Ishikawa (cell line): ENCODE measurements at regions not wholly inside any gene's neighbourhood (a gene's known extent, or its start where the extent isn't known, plus 50 kb on each side); places are given as distances from the start of the nearest gene placed in this dataset.

Source experiments
- CEBPB ChIP-seq: IDR thresholded peaks from 2 replicates; pipeline ENCODE4 v1.6.1; 2012
- CREB1 ChIP-seq: IDR thresholded peaks from 2 replicates; pipeline ENCODE4 v1.6.1; 2012; ENCODE audit warnings: low read depth
- EGR1 ChIP-seq: IDR thresholded peaks from 2 replicates; pipeline ENCODE4 v1.6.1; 2012
- EP300 ChIP-seq: IDR thresholded peaks from 2 replicates; pipeline ENCODE4 v1.6.1; 2012; ENCODE audit warnings: borderline replicate concordance
- FOXM1 ChIP-seq: IDR thresholded peaks from 2 replicates; pipeline ENCODE4 v1.6.1; 2012; ENCODE audit warnings: low read depth, borderline replicate concordance
- MAX ChIP-seq: IDR thresholded peaks from 2 replicates; pipeline ENCODE4 v1.6.1; 2012
- NFIC ChIP-seq: IDR thresholded peaks from 2 replicates; pipeline ENCODE4 v1.6.1; 2012
- RAD21 ChIP-seq: IDR thresholded peaks from 2 replicates; pipeline ENCODE4 v1.6.1; 2012; ENCODE audit warnings: low read depth
- REST ChIP-seq: IDR thresholded peaks from 2 replicates; pipeline ENCODE4 v1.6.1; 2012; ENCODE audit warnings: low read depth, mild to moderate bottlenecking
- TAF1 ChIP-seq: IDR thresholded peaks from 2 replicates; pipeline ENCODE4 v1.6.1; 2012; ENCODE audit warnings: low read depth, mild to moderate bottlenecking
- TCF12 ChIP-seq: IDR thresholded peaks from 2 replicates; pipeline ENCODE4 v1.6.1; 2012; ENCODE audit warnings: low read depth
- TEAD4 ChIP-seq: IDR thresholded peaks from 2 replicates; pipeline ENCODE4 v1.6.1; 2012
- USF1 ChIP-seq: IDR thresholded peaks from 2 replicates; pipeline ENCODE4 v1.6.1; 2012
- YY1 ChIP-seq: IDR thresholded peaks from 2 replicates; pipeline ENCODE4 v1.6.1; 2012; ENCODE audit warnings: low read depth
- ZBTB7A ChIP-seq: IDR thresholded peaks from 2 replicates; pipeline ENCODE4 v1.6.1; 2012; ENCODE audit warnings: low read depth

GRCh38 chr13:70612881-70613280, 504.6 kb upstream of the KLHL1 start:
- TF ChIP-seq ZBTB7A (no peak), RAD21 (no peak), TAF1 (no peak), TCF12 (no peak), YY1 (no peak), TEAD4 (no peak), FOXM1 (no peak), NFIC (no peak), EGR1 (no peak), CREB1 (no peak)

GRCh38 chr13:70604448-70604847, 496.2 kb upstream of the KLHL1 start:
- TF ChIP-seq EGR1 = no peak
- no peak for TF ChIP-seq YY1
- TF ChIP-seq TEAD4 = no peak
- TF ChIP-seq CEBPB = no peak
- no peak for TF ChIP-seq NFIC
- no peak for TF ChIP-seq ZBTB7A
- no peak for TF ChIP-seq FOXM1
- no peak for TF ChIP-seq CREB1
- no peak for TF ChIP-seq TAF1
- no peak for TF ChIP-seq RAD21
- no peak for TF ChIP-seq REST
- TF ChIP-seq TCF12 = no peak
- TF ChIP-seq USF1 = no peak
- TF ChIP-seq EP300 = no peak
- no peak for TF ChIP-seq MAX

GRCh38 chr13:70593716-70594115, 485.5 kb upstream of the KLHL1 start:
- TF ChIP-seq USF1 = no peak
- no peak for TF ChIP-seq CEBPB
- no peak for TF ChIP-seq TCF12
- TF ChIP-seq FOXM1 = no peak
- TF ChIP-seq CREB1 = no peak
- TF ChIP-seq NFIC = no peak
- TF ChIP-seq ZBTB7A = no peak

- TF ChIP-seq CEBPB (no peak), REST (no peak), EGR1 (no peak), TCF12 (no peak), NFIC (no peak), USF1 (no peak), FOXM1 (no peak), ZBTB7A (no peak), TEAD4 (no peak)
Measured at GRCh38 chr13:70585109-70585508, 476.9 kb upstream of the KLHL1 start.

GRCh38 chr13:70580825-70581224, 472.6 kb upstream of the KLHL1 start:
- TF ChIP-seq ZBTB7A = no peak
- no peak for TF ChIP-seq TEAD4
- no peak for TF ChIP-seq EGR1
- TF ChIP-seq RAD21 = no peak
- no peak for TF ChIP-seq REST
- no peak for TF ChIP-seq TCF12
- TF ChIP-seq CEBPB = no peak
- TF ChIP-seq YY1 = no peak
- TF ChIP-seq EP300 = no peak
- no peak for TF ChIP-seq NFIC
- TF ChIP-seq MAX = no peak
- no peak for TF ChIP-seq FOXM1
